ENCODE measurements at regions not wholly inside any gene's neighbourhood (a gene's known extent, or its start where the extent isn't known, plus 50 kb on each side); places are given as distances from the start of the nearest gene placed in this dataset.

DNA sequence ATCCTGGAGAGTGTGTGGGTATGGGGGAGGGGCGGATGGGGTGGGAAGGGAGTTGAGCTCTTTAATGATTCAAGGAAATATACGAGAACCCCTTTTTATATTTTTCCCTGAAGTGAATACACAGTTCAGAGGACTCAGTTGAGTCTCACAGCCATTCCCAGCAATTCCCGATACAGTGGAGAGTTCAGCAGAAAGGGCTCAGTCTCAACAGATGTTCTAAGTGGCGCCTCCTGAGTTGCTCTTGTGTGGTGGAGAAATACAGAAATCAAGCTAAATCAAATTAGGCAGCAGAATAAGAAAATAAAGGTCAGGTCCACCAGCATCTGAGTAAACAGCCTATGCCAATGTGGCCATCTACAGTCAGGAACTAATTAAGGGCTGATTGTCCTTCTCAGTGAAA lies 372.1 kb downstream of the NR2F2 start (continued):
- TF ChIP-seq, protein P1, sequence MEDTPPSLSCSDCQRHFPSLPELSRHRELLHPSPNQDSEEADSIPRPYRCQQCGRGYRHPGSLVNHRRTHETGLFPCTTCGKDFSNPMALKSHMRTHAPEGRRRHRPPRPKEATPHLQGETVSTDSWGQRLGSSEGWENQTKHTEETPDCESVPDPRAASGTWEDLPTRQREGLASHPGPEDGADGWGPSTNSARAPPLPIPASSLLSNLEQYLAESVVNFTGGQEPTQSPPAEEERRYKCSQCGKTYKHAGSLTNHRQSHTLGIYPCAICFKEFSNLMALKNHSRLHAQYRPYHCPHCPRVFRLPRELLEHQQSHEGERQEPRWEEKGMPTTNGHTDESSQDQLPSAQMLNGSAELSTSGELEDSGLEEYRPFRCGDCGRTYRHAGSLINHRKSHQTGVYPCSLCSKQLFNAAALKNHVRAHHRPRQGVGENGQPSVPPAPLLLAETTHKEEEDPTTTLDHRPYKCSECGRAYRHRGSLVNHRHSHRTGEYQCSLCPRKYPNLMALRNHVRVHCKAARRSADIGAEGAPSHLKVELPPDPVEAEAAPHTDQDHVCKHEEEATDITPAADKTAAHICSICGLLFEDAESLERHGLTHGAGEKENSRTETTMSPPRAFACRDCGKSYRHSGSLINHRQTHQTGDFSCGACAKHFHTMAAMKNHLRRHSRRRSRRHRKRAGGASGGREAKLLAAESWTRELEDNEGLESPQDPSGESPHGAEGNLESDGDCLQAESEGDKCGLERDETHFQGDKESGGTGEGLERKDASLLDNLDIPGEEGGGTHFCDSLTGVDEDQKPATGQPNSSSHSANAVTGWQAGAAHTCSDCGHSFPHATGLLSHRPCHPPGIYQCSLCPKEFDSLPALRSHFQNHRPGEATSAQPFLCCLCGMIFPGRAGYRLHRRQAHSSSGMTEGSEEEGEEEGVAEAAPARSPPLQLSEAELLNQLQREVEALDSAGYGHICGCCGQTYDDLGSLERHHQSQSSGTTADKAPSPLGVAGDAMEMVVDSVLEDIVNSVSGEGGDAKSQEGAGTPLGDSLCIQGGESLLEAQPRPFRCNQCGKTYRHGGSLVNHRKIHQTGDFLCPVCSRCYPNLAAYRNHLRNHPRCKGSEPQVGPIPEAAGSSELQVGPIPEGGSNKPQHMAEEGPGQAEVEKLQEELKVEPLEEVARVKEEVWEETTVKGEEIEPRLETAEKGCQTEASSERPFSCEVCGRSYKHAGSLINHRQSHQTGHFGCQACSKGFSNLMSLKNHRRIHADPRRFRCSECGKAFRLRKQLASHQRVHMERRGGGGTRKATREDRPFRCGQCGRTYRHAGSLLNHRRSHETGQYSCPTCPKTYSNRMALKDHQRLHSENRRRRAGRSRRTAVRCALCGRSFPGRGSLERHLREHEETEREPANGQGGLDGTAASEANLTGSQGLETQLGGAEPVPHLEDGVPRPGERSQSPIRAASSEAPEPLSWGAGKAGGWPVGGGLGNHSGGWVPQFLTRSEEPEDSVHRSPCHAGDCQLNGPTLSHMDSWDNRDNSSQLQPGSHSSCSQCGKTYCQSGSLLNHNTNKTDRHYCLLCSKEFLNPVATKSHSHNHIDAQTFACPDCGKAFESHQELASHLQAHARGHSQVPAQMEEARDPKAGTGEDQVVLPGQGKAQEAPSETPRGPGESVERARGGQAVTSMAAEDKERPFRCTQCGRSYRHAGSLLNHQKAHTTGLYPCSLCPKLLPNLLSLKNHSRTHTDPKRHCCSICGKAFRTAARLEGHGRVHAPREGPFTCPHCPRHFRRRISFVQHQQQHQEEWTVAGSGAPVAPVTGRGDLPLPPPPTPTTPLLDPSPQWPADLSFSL (CRISPR knock-in tag; IDR thresholded peaks at IDR 0.05), result no peak
- TF ChIP-seq, protein P2, sequence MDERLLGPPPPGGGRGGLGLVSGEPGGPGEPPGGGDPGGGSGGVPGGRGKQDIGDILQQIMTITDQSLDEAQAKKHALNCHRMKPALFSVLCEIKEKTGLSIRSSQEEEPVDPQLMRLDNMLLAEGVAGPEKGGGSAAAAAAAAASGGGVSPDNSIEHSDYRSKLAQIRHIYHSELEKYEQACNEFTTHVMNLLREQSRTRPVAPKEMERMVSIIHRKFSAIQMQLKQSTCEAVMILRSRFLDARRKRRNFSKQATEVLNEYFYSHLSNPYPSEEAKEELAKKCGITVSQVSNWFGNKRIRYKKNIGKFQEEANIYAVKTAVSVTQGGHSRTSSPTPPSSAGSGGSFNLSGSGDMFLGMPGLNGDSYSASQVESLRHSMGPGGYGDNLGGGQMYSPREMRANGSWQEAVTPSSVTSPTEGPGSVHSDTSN (CRISPR knock-in tag; IDR thresholded peaks at IDR 0.05), result no peak
- TF ChIP-seq YY1 (IDR thresholded peaks at IDR 0.05; ENCODE audit: insufficient read depth, insufficient replicate concordance, low read depth, low read length), result no peak
- TF ChIP-seq PAWR (CRISPR knock-in tag; IDR thresholded peaks at IDR 0.05; ENCODE audit: borderline replicate concordance), result no peak
- TF ChIP-seq GLI4 (CRISPR knock-in tag; IDR thresholded peaks at IDR 0.05; ENCODE audit: borderline replicate concordance), result no peak
- no peak for TF ChIP-seq FOSL2 (CRISPR knock-in tag; IDR thresholded peaks at IDR 0.05)
- TF ChIP-seq ZNF577 (CRISPR knock-in tag; IDR thresholded peaks at IDR 0.05; ENCODE audit: borderline replicate concordance, low read depth), result no peak
- TF ChIP-seq, protein P3, sequence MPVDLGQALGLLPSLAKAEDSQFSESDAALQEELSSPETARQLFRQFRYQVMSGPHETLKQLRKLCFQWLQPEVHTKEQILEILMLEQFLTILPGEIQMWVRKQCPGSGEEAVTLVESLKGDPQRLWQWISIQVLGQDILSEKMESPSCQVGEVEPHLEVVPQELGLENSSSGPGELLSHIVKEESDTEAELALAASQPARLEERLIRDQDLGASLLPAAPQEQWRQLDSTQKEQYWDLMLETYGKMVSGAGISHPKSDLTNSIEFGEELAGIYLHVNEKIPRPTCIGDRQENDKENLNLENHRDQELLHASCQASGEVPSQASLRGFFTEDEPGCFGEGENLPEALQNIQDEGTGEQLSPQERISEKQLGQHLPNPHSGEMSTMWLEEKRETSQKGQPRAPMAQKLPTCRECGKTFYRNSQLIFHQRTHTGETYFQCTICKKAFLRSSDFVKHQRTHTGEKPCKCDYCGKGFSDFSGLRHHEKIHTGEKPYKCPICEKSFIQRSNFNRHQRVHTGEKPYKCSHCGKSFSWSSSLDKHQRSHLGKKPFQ (CRISPR knock-in tag; IDR thresholded peaks at IDR 0.05; ENCODE audit: insufficient replicate concordance), result no peak

All from HepG2 (cell line).